Left lung (tissue), 4 donors: ENCODE measurements at regions not wholly inside any gene's neighbourhood (a gene's known extent, or its start where the extent isn't known, plus 50 kb on each side); places are given as distances from the start of the nearest gene placed in this dataset.

ENCODE experiments used
- ATAC-seq: fragments of 200-7000 bp; cut with Tn5 transposase; one replicate; pipeline ENCODE4 v1.9.1; 2020; ENCODE audit warnings: moderate library complexity
- DNase-seq, 4 donors: peaks; one replicate each; pipeline ENCODE4 v3.0.0-alpha.2; 2013 to 2020
- H3K27ac ChIP-seq, 2 donors: fragments of 200-600 bp; sonication (generic) in 1 of 2; one replicate each; pipeline versions ENCODE4 v1.5.0 to v1.8.0; 2020 to 2021
- H3K27me3 ChIP-seq, 2 donors: fragments of 200-600 bp; sonication (generic) in 1 of 2; one replicate each; pipeline versions ENCODE4 v1.5.0 to v1.8.0; 2020 to 2021
- H3K36me3 ChIP-seq, 2 donors: fragments of 200-600 bp; sonication (generic) in 1 of 2; one replicate each; pipeline versions ENCODE4 v1.5.0 to v1.8.0; 2020 to 2021
- H3K4me1 ChIP-seq, 2 donors: fragments of 200-600 bp; one replicate each; pipeline ENCODE4 v1.8.0; 2021
- H3K4me3 ChIP-seq, 2 donors: fragments of 200-600 bp; sonication (generic) in 1 of 2; one replicate each; pipeline versions ENCODE4 v1.5.0 to v1.8.0; 2020 to 2021; ENCODE audit warnings: mild to moderate bottlenecking in 1 of 2
- H3K9me3 ChIP-seq, 2 donors: fragments of 200-600 bp; sonication (generic) in 1 of 2; one replicate each; pipeline versions ENCODE4 v1.5.0 to v1.8.0; 2020 to 2021
- intact Hi-C, 2 donors: fragments of 100-400 bp; cut with DNase I; formaldehyde crosslinking; loops; one replicate each; pipeline versions ENCODE4 v1.11.2 to v1.14.2; 2022
- TF ChIP-seq, protein P1 (sequence below), 2 donors: fragments of 200-600 bp; sonication (generic) in 1 of 2; IDR thresholded peaks; one replicate each; pipeline versions ENCODE4 v1.5.0 to v1.8.0; 2021; ENCODE audit warnings: antibody characterized with exemption in 2 of 2
- donor health status: DM: no; HTN: yes; CAD: no.
- donor health status: DM: no; HTN: no; CAD: no.

DNA sequence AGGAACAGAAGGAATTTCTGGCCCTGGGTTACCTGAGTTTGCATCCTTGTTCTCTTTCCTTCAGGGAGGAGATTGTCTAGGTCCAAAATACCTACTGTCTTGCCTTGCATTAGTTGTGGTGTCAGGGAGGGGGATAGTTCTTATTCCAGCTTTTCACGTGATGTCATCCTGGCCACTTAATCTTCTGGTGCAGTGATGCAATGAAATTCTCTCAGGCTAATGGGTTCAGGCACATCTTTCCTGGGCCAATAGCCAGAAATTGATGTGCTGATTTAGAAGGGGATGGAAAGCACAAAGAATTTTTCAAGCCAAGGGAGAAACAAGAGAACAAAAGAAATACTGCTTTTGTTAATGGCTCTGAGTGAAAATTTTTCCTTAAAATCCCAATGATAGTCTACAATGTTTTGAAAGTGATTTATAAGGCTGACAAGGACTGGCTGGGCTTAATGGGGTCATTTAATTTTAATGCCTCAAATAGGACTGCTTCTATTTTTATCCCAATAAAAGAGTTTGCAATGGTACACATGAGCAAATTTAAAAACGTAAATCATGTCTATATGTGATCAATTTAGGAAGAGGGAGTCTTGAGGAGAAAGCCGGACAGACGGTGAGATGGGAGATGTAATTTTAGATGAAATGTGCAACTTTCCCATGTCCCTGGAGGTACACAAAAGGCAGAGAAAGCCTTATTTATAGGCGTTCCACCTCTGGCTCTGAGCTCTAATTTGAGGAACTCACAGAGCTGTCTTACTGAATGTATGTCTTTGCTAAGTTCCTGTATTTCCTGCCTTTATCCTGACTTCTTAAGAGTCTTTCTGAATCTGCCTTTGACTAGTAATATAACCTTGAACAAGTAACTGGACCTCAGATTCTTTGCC is 89.3 kb upstream of the SV2C start:
- ATAC-seq (no peak), DNase-seq (no peak)
- TF ChIP-seq, protein P1, sequence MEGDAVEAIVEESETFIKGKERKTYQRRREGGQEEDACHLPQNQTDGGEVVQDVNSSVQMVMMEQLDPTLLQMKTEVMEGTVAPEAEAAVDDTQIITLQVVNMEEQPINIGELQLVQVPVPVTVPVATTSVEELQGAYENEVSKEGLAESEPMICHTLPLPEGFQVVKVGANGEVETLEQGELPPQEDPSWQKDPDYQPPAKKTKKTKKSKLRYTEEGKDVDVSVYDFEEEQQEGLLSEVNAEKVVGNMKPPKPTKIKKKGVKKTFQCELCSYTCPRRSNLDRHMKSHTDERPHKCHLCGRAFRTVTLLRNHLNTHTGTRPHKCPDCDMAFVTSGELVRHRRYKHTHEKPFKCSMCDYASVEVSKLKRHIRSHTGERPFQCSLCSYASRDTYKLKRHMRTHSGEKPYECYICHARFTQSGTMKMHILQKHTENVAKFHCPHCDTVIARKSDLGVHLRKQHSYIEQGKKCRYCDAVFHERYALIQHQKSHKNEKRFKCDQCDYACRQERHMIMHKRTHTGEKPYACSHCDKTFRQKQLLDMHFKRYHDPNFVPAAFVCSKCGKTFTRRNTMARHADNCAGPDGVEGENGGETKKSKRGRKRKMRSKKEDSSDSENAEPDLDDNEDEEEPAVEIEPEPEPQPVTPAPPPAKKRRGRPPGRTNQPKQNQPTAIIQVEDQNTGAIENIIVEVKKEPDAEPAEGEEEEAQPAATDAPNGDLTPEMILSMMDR (IDR thresholded peaks at IDR 0.05), result no peak
- intact Hi-C loops, result no loop called here
- H3K36me3 ChIP-seq, result no peaks in the 10 kb centered on the region
- no peaks in the 10 kb centered on the region for H3K4me1 ChIP-seq
- H3K9me3 ChIP-seq, result peaks cover 0 to 6% of the 10 kb centered on the region in 2 donors
- no peaks in the 10 kb centered on the region for H3K27me3 ChIP-seq
- no peak overlapping the region for H3K27ac ChIP-seq
- H3K4me3 ChIP-seq, result no peak overlapping the region

- DNase-seq (no peak), ATAC-seq (no peak)
- intact Hi-C loops, result no loop called here
- Histone ChIP-seq H3K4me1 (no peaks in the 10 kb centered on the region), H3K27me3 (no peaks in the 10 kb centered on the region), H3K36me3 (no peaks in the 10 kb centered on the region), H3K4me3 (no peak overlapping the region), H3K9me3 (peaks cover 0 to 2% of the 10 kb centered on the region in 2 donors), H3K27ac (no peak overlapping the region)
- TF ChIP-seq, protein P1 (IDR thresholded peaks at IDR 0.05), result no peak
These were observed 90.0 kb upstream of the SV2C start for GRCh38 chr5:75993183-75993582.

GRCh38 chr5:75992753-75993152 is 90.4 kb upstream of the SV2C start:
- H3K27me3 ChIP-seq, result no peaks in the 10 kb centered on the region
- H3K27ac ChIP-seq, result no peak overlapping the region
- no peaks in the 10 kb centered on the region for H3K36me3 ChIP-seq
- no peak for DNase-seq
- ATAC-seq, result no peak
- H3K9me3 ChIP-seq, result peaks cover 0 to 2% of the 10 kb centered on the region in 2 donors
- TF ChIP-seq, protein P1 (IDR thresholded peaks at IDR 0.05), result no peak
- no peaks in the 10 kb centered on the region for H3K4me1 ChIP-seq
- intact Hi-C loops, result no loop called here
- H3K4me3 ChIP-seq, result no peak overlapping the region

GRCh38 chr5:75985077-75985476 is 98.1 kb upstream of the SV2C start:
- DNase-seq, result no peak
- no peaks in the 10 kb centered on the region for H3K4me1 ChIP-seq
- intact Hi-C loops, result no loop called here

DNA sequence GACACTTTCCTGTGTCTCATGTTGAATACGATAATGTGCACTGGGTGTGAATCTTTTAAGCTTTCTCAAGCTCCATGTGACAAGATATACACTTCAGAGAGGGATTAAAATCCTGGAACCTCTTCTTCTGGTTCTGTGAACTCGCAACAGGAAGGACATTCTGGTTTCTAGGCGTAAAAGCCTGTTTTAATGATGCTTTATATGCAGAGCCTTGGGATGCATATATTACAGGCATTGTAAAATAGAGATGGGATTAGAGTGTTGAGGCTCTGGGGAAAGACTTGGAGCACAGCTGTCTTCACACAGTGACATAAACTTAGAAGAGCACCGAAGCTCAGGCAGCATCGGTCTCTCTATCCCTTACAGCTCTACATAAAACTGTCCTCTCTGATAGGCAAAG is 107.7 kb upstream of the SV2C start:
- intact Hi-C loops, result no loop called here
- TF ChIP-seq, protein P1 (IDR thresholded peaks at IDR 0.05), result no peak
- Histone ChIP-seq H3K4me3 (no peak overlapping the region), H3K4me1 (no peaks in the 10 kb centered on the region), H3K27ac (no peak overlapping the region), H3K27me3 (no peaks in the 10 kb centered on the region), H3K36me3 (no peaks in the 10 kb centered on the region), H3K9me3 (peaks cover 0 to 2% of the 10 kb centered on the region in 2 donors)
- no peak for DNase-seq
- ATAC-seq, result no peak

More at GRCh38 chr5:75985077-75985476, 98.1 kb upstream of the SV2C start:
- ATAC-seq, result no peak
- H3K27me3 ChIP-seq, result no peaks in the 10 kb centered on the region
- TF ChIP-seq, protein P1 (IDR thresholded peaks at IDR 0.05), result no peak
- H3K27ac ChIP-seq, result no peak overlapping the region
- no peaks in the 10 kb centered on the region for H3K9me3 ChIP-seq
- no peaks in the 10 kb centered on the region for H3K36me3 ChIP-seq
- H3K4me3 ChIP-seq, result no peak overlapping the region
